Gastroesophageal sphincter (tissue), 3 donors: ENCODE measurements at regions not wholly inside any gene's neighbourhood (a gene's known extent, or its start where the extent isn't known, plus 50 kb on each side); places are given as distances from the start of the nearest gene placed in this dataset.

Experiments
- EP300 ChIP-seq: sonication (generic); formaldehyde crosslinking; IDR thresholded peaks from one replicate; pipeline ENCODE4 v1.6.1; 2017; ENCODE audit warnings: antibody characterized with exemption, mild to moderate bottlenecking
- POLR2A ChIP-seq, 2 donors: fragments of 450-650 bp; IDR thresholded peaks; one replicate each; pipeline ENCODE4 v1.6.1; 2017; ENCODE audit warnings: antibody characterized with exemption in 2 of 2, mild to moderate bottlenecking in 2 of 2, moderate library complexity in 1 of 2
- TF ChIP-seq, protein P1 (sequence below), 4 experiments: fragments of 200-600 bp in 2 of 4; fragments of 450-650 bp in 2 of 4; sonication (generic) in 1 of 4; IDR thresholded peaks; one replicate each; pipeline ENCODE4 v1.5.1; 2017 to 2019; ENCODE audit warnings: antibody characterized with exemption in 4 of 4, mild to moderate bottlenecking in 2 of 4, moderate library complexity in 2 of 4

DNA sequence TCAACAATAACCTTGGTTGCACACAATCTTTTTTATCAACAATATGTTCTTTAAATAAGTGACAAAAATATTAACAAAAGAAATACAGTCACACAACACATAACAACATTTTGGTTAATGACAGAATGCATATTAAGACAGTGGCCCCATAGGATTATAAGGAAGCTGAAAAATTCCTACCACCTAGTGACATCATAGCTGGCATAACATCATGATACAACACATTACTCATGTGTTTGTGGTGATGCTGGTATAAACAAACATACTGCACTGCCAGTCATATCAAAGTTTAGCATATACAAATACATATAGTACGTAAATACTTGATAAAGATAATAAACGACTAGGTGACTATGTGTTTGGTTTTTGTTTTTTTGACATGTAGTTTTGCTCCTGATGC, 344.8 kb upstream of the POU5F2 start:
- TF ChIP-seq, protein P1, sequence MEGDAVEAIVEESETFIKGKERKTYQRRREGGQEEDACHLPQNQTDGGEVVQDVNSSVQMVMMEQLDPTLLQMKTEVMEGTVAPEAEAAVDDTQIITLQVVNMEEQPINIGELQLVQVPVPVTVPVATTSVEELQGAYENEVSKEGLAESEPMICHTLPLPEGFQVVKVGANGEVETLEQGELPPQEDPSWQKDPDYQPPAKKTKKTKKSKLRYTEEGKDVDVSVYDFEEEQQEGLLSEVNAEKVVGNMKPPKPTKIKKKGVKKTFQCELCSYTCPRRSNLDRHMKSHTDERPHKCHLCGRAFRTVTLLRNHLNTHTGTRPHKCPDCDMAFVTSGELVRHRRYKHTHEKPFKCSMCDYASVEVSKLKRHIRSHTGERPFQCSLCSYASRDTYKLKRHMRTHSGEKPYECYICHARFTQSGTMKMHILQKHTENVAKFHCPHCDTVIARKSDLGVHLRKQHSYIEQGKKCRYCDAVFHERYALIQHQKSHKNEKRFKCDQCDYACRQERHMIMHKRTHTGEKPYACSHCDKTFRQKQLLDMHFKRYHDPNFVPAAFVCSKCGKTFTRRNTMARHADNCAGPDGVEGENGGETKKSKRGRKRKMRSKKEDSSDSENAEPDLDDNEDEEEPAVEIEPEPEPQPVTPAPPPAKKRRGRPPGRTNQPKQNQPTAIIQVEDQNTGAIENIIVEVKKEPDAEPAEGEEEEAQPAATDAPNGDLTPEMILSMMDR (IDR thresholded peaks at IDR 0.05): no peak
- TF ChIP-seq POLR2A (IDR thresholded peaks at IDR 0.05) (no peak), EP300 (no peak)
